Lung (tissue), 11 donors: ENCODE measurements at regions not wholly inside any gene's neighbourhood (a gene's known extent, or its start where the extent isn't known, plus 50 kb on each side); places are given as distances from the start of the nearest gene placed in this dataset.

ENCODE experiments used
- ATAC-seq: fragments of 200-7000 bp; cut with Tn5 transposase; one replicate; pipeline ENCODE4 v1.9.1; 2020; ENCODE audit warnings: moderate number of reproducible peaks; ENCODE audit not compliant: insufficient read depth, low FRiP score
- DNase-seq, 3 donors: peaks; one replicate each; pipeline ENCODE4 v3.0.0-alpha.2; 2013 to 2017
- H3K27ac ChIP-seq, 2 donors: one replicate each; pipeline ENCODE4 v1.5.1; 2013; ENCODE audit warnings: mild to moderate bottlenecking in 2 of 2, moderate library complexity in 2 of 2, control low read depth in 1 of 2, inconsistent platforms in 1 of 2, low read depth in 1 of 2, low read length in 1 of 2
- H3K27me3 ChIP-seq, 3 donors: one replicate each; pipeline ENCODE4 v1.5.1; 2013; ENCODE audit warnings: low read length in 2 of 3; ENCODE audit not compliant: control insufficient read depth in 3 of 3, insufficient read depth in 3 of 3
- H3K36me3 ChIP-seq, 4 donors: one replicate each; pipeline ENCODE4 v1.5.1; 2013; ENCODE audit warnings: low read length in 4 of 4, mild to moderate bottlenecking in 1 of 4, moderate library complexity in 1 of 4; ENCODE audit not compliant: control insufficient read depth in 4 of 4, insufficient read depth in 4 of 4
- H3K4me1 ChIP-seq, 5 donors: one replicate each; pipeline ENCODE4 v1.5.1; 2013; ENCODE audit warnings: low read length in 5 of 5, mild to moderate bottlenecking in 2 of 5, moderate library complexity in 1 of 5; ENCODE audit not compliant: control insufficient read depth in 5 of 5, insufficient read depth in 5 of 5
- H3K4me3 ChIP-seq: one replicate; pipeline ENCODE4 v1.5.1; 2013; ENCODE audit warnings: mild to moderate bottlenecking, control low read depth, moderate library complexity
- H3K9ac ChIP-seq, 2 donors: one replicate each; pipeline ENCODE4 v1.5.1; 2013; ENCODE audit warnings: low read length in 2 of 2, control low read depth in 1 of 2; ENCODE audit not compliant: insufficient read depth in 1 of 2
- H3K9me3 ChIP-seq, 4 donors: one replicate each; pipeline ENCODE4 v1.5.1; 2013; ENCODE audit warnings: low read length in 3 of 4, mild to moderate bottlenecking in 1 of 4, moderate library complexity in 1 of 4; ENCODE audit not compliant: control insufficient read depth in 4 of 4, insufficient read depth in 3 of 4
- WGBS, 2 donors: extraction: QIAGEN DNeasy Blood & Tissue Kit; methylation state at CpG; one replicate each; pipeline ENCODE4 v1.1.7; 2013; 5-methylcytosine and 5-hydroxymethylcytosine counted together
- TF ChIP-seq, protein P1 (sequence below): IDR thresholded peaks from 2 replicates; pipeline ENCODE4 v1.5.1; 2012; ENCODE audit warnings: mild to moderate bottlenecking; ENCODE audit errors: control extremely low read depth, extremely low read depth
- donor health status: control.
- donor health status: control.
- donor health status: Bipolar disorder and iron deficiency.
- donor health status: healthy.
- donor health status: DM: yes; HTN: yes; CAD: no.

DNA sequence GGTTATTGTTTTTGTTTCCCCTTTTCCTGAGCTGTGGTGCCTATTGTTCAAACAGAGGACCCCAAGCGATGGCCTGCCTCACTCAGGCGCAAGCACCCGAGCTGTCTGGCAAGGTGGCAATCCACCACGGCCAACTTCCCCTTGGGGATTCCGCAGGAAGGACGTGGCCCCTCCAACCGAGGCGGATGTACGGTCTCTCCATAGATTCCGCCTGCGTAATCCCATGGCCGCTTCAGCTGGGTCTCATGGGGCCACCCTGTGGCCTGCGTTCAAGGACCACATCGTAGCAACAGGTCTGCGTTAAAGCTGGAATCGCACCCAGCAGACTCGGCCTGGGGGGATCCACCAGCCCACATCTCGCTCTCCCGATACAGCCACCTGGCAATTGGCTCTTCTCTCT lies 79.9 kb downstream of the CEBPB start:
- no peak for ATAC-seq
- TF ChIP-seq, protein P1, sequence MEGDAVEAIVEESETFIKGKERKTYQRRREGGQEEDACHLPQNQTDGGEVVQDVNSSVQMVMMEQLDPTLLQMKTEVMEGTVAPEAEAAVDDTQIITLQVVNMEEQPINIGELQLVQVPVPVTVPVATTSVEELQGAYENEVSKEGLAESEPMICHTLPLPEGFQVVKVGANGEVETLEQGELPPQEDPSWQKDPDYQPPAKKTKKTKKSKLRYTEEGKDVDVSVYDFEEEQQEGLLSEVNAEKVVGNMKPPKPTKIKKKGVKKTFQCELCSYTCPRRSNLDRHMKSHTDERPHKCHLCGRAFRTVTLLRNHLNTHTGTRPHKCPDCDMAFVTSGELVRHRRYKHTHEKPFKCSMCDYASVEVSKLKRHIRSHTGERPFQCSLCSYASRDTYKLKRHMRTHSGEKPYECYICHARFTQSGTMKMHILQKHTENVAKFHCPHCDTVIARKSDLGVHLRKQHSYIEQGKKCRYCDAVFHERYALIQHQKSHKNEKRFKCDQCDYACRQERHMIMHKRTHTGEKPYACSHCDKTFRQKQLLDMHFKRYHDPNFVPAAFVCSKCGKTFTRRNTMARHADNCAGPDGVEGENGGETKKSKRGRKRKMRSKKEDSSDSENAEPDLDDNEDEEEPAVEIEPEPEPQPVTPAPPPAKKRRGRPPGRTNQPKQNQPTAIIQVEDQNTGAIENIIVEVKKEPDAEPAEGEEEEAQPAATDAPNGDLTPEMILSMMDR, result no peak
- H3K4me1 ChIP-seq, result peaks cover 0 to 23% (median 18%) of the 10 kb centered on the region in 5 donors
- no peaks in the 10 kb centered on the region for H3K36me3 ChIP-seq
- 23 to 48% methylated on average over 19 of the region's 19 CpGs for WGBS, 2 donors
- peak in 1 of 3 donors; percentile 28 for DNase-seq
- H3K27ac ChIP-seq, result peak overlapping the region in 1 of 2 donors; percentile 78
- H3K9ac ChIP-seq, result no peak overlapping the region
- H3K9me3 ChIP-seq, result no peaks in the 10 kb centered on the region
- no peak overlapping the region for H3K4me3 ChIP-seq
- H3K27me3 ChIP-seq, result no peaks in the 10 kb centered on the region

DNA sequence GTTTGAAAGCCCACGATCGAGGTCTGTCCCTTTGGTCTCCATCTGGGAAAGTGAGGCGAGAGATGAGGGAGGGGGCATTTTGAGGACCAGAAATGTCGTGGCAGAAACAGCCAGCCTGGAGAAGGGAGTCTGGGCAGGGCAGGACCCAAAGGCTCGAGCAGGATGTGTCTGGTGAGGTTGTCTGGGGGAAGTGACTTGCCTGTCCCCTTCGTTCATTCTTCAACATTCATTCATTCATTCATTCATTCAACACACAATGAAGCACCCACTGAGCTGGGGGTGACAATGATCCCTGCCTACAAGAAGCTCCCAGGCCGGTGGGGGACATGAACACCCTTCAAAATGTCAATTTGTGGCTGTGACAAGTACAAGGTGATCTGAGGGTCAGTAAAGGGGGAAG lies 80.5 kb downstream of the CEBPB start:
- Histone ChIP-seq H3K36me3 (no peaks in the 10 kb centered on the region), H3K9ac (no peak overlapping the region), H3K27ac (peak overlapping the region in 1 of 2 donors; percentile 78), H3K4me1 (peaks cover 0 to 23% (median 18%) of the 10 kb centered on the region in 5 donors), H3K27me3 (no peaks in the 10 kb centered on the region), H3K4me3 (no peak overlapping the region), H3K9me3 (no peaks in the 10 kb centered on the region)
- 50 to 67% methylated on average over 7 of the region's 7 CpGs for WGBS, 2 donors
- ATAC-seq (no peak), DNase-seq (no peak)
- TF ChIP-seq, protein P1, result no peak

DNA sequence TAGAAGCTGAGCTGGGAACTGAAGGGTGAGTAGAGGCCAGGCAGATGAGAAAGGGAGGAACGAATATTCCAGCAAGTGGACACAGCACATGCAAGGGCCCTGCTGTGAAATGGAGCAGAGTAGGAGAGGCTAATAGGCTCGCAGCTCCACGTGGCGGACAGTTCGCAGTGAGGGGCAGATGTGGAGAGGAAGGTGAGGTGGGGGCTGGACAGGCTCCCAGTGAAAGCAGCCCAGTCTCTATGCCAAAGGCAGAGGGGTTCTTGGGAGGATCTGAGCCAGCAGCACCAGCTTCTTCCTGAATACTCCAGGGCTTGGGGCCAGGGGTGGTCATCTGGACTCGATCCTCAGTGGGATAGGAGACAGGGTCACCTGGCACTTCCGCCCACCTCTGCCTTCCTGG lies 81.0 kb downstream of the CEBPB start:
- DNase-seq (no peak), ATAC-seq (no peak)
- WGBS, 2 donors, result 50 to 78% methylated on average over 7 of the region's 7 CpGs
- Histone ChIP-seq H3K9me3 (no peaks in the 10 kb centered on the region), H3K4me1 (peaks cover 0 to 21% (median 18%) of the 10 kb centered on the region in 5 donors), H3K36me3 (no peaks in the 10 kb centered on the region), H3K27ac (peak overlapping the region in 1 of 2 donors; percentile 78), H3K27me3 (no peaks in the 10 kb centered on the region), H3K9ac (no peak overlapping the region), H3K4me3 (no peak overlapping the region)
- TF ChIP-seq, protein P1, result no peak
